ENCODE measurements at regions not wholly inside any gene's neighbourhood (a gene's known extent, or its start where the extent isn't known, plus 50 kb on each side); places are given as distances from the start of the nearest gene placed in this dataset.
"Not testable (repeated sequence)": the region's sequence is repeated elsewhere in the genome, so short reads cannot be mapped to it uniquely, and the experiment has no call there.

- no peak for DNase-seq (ENCODE audit: low read depth in 4 of 4, low spot score in 1 of 4)
These were observed 266.7 kb upstream of the CDYL start for GRCh38 chr6:4509506-4509905.

GRCh38 chr6:4506792-4507191, 269.4 kb upstream of the CDYL start:
- no peak for DNase-seq (ENCODE audit: low read depth in 4 of 4, low spot score in 1 of 4)

- DNase-seq (ENCODE audit: low read depth in 4 of 4, low spot score in 1 of 4) = no peak
These were observed 270.0 kb upstream of the CDYL start for GRCh38 chr6:4506223-4506622.

GRCh38 chr6:4504700-4505099, 271.5 kb upstream of the CDYL start:
- DNase-seq (ENCODE audit: low read depth in 4 of 4, low spot score in 1 of 4) = no peak

- DNase-seq (ENCODE audit: low read depth in 4 of 4, low spot score in 1 of 4) = no peak
These were observed 272.5 kb upstream of the CDYL start for GRCh38 chr6:4503700-4504099.

GRCh38 chr6:4496284-4496683, 279.9 kb upstream of the CDYL start:
- no peak for DNase-seq (ENCODE audit: low read depth in 4 of 4, low spot score in 1 of 4)

- no peak for DNase-seq (ENCODE audit: low read depth in 4 of 4, low spot score in 1 of 4)
These were observed 284.5 kb upstream of the CDYL start for GRCh38 chr6:4491501-4492260.

GRCh38 chr6:4489538-4489937, 286.7 kb upstream of the CDYL start:
- no peak for DNase-seq (ENCODE audit: low read depth in 4 of 4, low spot score in 1 of 4)

- DNase-seq (ENCODE audit: low read depth in 4 of 4, low spot score in 1 of 4) = no peak
These were observed 287.8 kb upstream of the CDYL start for GRCh38 chr6:4488389-4488788.

GRCh38 chr6:4487538-4487937, 288.7 kb upstream of the CDYL start:
- DNase-seq (ENCODE audit: low read depth in 4 of 4, low spot score in 1 of 4) = no peak

- no peak for DNase-seq (ENCODE audit: low read depth in 4 of 4, low spot score in 1 of 4)
These were observed 289.5 kb upstream of the CDYL start for GRCh38 chr6:4486568-4487315.

- no peak for DNase-seq (ENCODE audit: low read depth in 4 of 4, low spot score in 1 of 4)
These were observed 290.5 kb upstream of the CDYL start for GRCh38 chr6:4485735-4486134.

- no peak for DNase-seq (ENCODE audit: low read depth in 4 of 4, low spot score in 1 of 4)
These were observed 293.7 kb upstream of the CDYL start for GRCh38 chr6:4482461-4482860.

- no peak for DNase-seq (ENCODE audit: low read depth in 4 of 4, low spot score in 1 of 4)
These were observed 295.1 kb upstream of the CDYL start for GRCh38 chr6:4480788-4481735.

- DNase-seq (ENCODE audit: low read depth in 4 of 4, low spot score in 1 of 4) = no peak
These were observed 298.1 kb upstream of the CDYL start for GRCh38 chr6:4478098-4478497.

- no peak for DNase-seq (ENCODE audit: low read depth in 4 of 4, low spot score in 1 of 4)
These were observed 301.4 kb upstream of the CDYL start for GRCh38 chr6:4474810-4475209.

GRCh38 chr6:4472969-4473642, 303.1 kb upstream of the CDYL start:
- no peak for DNase-seq (ENCODE audit: low read depth in 4 of 4, low spot score in 1 of 4)

- no peak for DNase-seq (ENCODE audit: low read depth in 4 of 4, low spot score in 1 of 4)
These were observed 304.0 kb upstream of the CDYL start for GRCh38 chr6:4472222-4472621.

GRCh38 chr6:4471515-4471914, 304.7 kb upstream of the CDYL start:
- DNase-seq (ENCODE audit: low read depth in 4 of 4, low spot score in 1 of 4) = not testable (repeated sequence)

GRCh38 chr6:4470698-4471210, 305.4 kb upstream of the CDYL start:
- DNase-seq (ENCODE audit: low read depth in 4 of 4, low spot score in 1 of 4) = no peak

Measured in stimulated activated CD4-positive, alpha-beta T cell treated with anti-CD3 and anti-CD28 coated beads, Interleukin-1b, Interleukin-23, amount 100 ng/mL, for 24 hours (primary cell).